Keratinocyte (primary cell): ENCODE measurements at regions not wholly inside any gene's neighbourhood (a gene's known extent, or its start where the extent isn't known, plus 50 kb on each side); places are given as distances from the start of the nearest gene placed in this dataset.

Experiments
- DNase-seq: peaks from one replicate; pipeline ENCODE4 v3.0.0-alpha.2; 2011; ENCODE audit warnings: low read depth, missing footprints, low spot score
- FAIRE-seq: peaks from 2 replicates; lab custom pipeline; 2011; peaks lifted over from hg19 to GRCh38; lab: Jason Lieb, UNC
- H2AFZ ChIP-seq: 2 replicates; pipeline ENCODE4 v1.6.0; 2012; ENCODE audit warnings: low read length, control low read depth, inconsistent platforms; ENCODE audit not compliant: control insufficient read depth
- H3K27ac ChIP-seq: 2 replicates; pipeline ENCODE4 v1.5.1; 2011; ENCODE audit warnings: low read length; ENCODE audit not compliant: control insufficient read depth, insufficient read depth
- H3K27me3 ChIP-seq: 3 replicates; pipeline ENCODE4 v1.6.0; 2011; ENCODE audit warnings: low read length; ENCODE audit not compliant: control insufficient read depth, insufficient read depth; ENCODE audit errors: extremely low read depth
- H3K36me3 ChIP-seq, 2 experiments: 2 replicates in 1 of 2; 3 replicates in 1 of 2; pipeline ENCODE4 v1.5.1; 2011; ENCODE audit warnings: low read length in 2 of 2, mild to moderate bottlenecking in 1 of 2; ENCODE audit not compliant: control insufficient read depth in 2 of 2, insufficient read depth in 2 of 2; ENCODE audit errors: extremely low read depth in 1 of 2
- H3K4me1 ChIP-seq: 3 replicates; pipeline ENCODE4 v1.5.1; 2011; ENCODE audit warnings: low read length; ENCODE audit not compliant: control insufficient read depth, insufficient read depth; ENCODE audit errors: extremely low read depth
- H3K4me2 ChIP-seq: 3 replicates; pipeline ENCODE4 v1.6.0; 2011; ENCODE audit warnings: low read depth, low read length; ENCODE audit not compliant: control insufficient read depth, insufficient read depth; ENCODE audit errors: extremely low read depth
- H3K4me3 ChIP-seq, 3 experiments: fragments of 200-600 bp in 1 of 3; sonication (generic) in 1 of 3; 2 replicates in 2 of 3; 3 replicates in 1 of 3; pipeline ENCODE4 v1.5.1; 2011 to 2016; ENCODE audit warnings: low read length in 3 of 3, mild to moderate bottlenecking in 3 of 3, control low read depth in 2 of 3, inconsistent platforms in 1 of 3, low read depth in 1 of 3, mixed read lengths in 1 of 3, mixed run types in 1 of 3, moderate library complexity in 1 of 3; ENCODE audit not compliant: control insufficient read depth in 2 of 3, insufficient read depth in 2 of 3; ENCODE audit errors: extremely low read depth in 1 of 3
- H3K79me2 ChIP-seq: 2 replicates; pipeline ENCODE4 v1.6.0; 2012; ENCODE audit warnings: low read length; ENCODE audit not compliant: control insufficient read depth, insufficient read depth
- H3K9ac ChIP-seq: 3 replicates; pipeline ENCODE4 v1.6.0; 2011; ENCODE audit warnings: low read length; ENCODE audit not compliant: control insufficient read depth, insufficient read depth; ENCODE audit errors: extremely low read depth
- H3K9me1 ChIP-seq: 3 replicates; pipeline ENCODE4 v1.6.0; 2011; ENCODE audit warnings: low read length; ENCODE audit not compliant: control insufficient read depth, insufficient read depth; ENCODE audit errors: extremely low read depth
- H3K9me3 ChIP-seq: 2 replicates; pipeline ENCODE4 v1.5.1; 2012; ENCODE audit warnings: low read depth, low read length; ENCODE audit not compliant: control insufficient read depth
- H4K20me1 ChIP-seq: 3 replicates; pipeline ENCODE4 v1.6.0; 2011; ENCODE audit warnings: low read length; ENCODE audit not compliant: control insufficient read depth, insufficient read depth; ENCODE audit errors: extremely low read depth
- EZH2 ChIP-seq: IDR thresholded peaks from one replicate; pipeline ENCODE4 v1.6.1; 2012; ENCODE audit warnings: inconsistent platforms, mild to moderate bottlenecking, low read length, moderate library complexity
- dilution Hi-C: fragments of 300-500 bp; cut with MboI; formaldehyde crosslinking; loops from one replicate; pipeline ENCODE4 v1.7.0; 2020; ENCODE audit warnings: low sequenced_read_pairs; ENCODE audit not compliant: extremely low pct_ligation_motif_present
- TF ChIP-seq, protein P1 (sequence below), 3 experiments: IDR thresholded peaks in 1 of 3; conservative IDR thresholded peaks in 1 of 3; optimal IDR thresholded peaks in 1 of 3; 2 replicates in 2 of 3; 3 replicates in 1 of 3; pipeline versions ENCODE3 to v1.5.1; 2011; ENCODE audit warnings: low read length in 3 of 3, mild to moderate bottlenecking in 3 of 3, moderate library complexity in 2 of 3, control low read depth in 1 of 3, inconsistent platforms in 1 of 3; ENCODE audit not compliant: insufficient read depth in 2 of 3; ENCODE audit errors: extremely low read depth in 1 of 3

DNA sequence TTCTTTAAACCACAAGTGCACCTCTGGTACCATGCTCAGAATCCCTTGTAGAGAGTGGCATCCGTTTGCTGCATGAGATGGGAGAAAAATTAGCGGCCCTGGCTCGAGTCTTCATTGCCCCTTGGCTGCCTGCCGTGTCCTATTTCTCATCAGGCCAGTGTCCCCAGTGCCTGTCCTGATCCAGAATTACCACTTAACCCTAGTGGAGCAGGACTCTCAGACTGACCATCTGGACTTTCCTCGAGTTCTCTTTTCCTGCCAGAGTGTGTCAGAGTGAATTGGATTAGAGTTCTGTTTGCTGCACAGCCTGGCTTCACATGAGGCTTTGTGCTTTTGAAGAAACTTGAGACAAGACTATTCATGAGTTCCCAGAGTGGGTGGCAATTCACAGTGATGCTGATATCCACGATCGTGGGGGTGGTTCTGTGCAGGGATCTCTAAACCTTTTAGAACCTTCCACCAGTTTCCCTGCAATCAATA, 92.6 kb downstream of the C9orf152 start:
- DNase-seq (no peak), FAIRE-seq (no peak)
- dilution Hi-C loops: no loop called here
- Histone ChIP-seq H3K36me3 (peaks cover 0 to 11% of the 10 kb centered on the region in 2 experiments), H3K9ac (no peak overlapping the region), H3K4me1 (peaks cover 34% of the 10 kb centered on the region), H3K79me2 (peaks cover 87% of the 10 kb centered on the region), H3K27ac (peak overlapping the region; percentile 56), H4K20me1 (peaks cover 13% of the 10 kb centered on the region), H3K9me1 (no peaks in the 10 kb centered on the region), H3K4me3 (no peak overlapping the region), H2AFZ (no peak overlapping the region), H3K27me3 (no peaks in the 10 kb centered on the region), H3K4me2 (peak overlapping the region; percentile 67), H3K9me3 (no peaks in the 10 kb centered on the region)
- no peak for TF ChIP-seq EZH2
- TF ChIP-seq, protein P1, sequence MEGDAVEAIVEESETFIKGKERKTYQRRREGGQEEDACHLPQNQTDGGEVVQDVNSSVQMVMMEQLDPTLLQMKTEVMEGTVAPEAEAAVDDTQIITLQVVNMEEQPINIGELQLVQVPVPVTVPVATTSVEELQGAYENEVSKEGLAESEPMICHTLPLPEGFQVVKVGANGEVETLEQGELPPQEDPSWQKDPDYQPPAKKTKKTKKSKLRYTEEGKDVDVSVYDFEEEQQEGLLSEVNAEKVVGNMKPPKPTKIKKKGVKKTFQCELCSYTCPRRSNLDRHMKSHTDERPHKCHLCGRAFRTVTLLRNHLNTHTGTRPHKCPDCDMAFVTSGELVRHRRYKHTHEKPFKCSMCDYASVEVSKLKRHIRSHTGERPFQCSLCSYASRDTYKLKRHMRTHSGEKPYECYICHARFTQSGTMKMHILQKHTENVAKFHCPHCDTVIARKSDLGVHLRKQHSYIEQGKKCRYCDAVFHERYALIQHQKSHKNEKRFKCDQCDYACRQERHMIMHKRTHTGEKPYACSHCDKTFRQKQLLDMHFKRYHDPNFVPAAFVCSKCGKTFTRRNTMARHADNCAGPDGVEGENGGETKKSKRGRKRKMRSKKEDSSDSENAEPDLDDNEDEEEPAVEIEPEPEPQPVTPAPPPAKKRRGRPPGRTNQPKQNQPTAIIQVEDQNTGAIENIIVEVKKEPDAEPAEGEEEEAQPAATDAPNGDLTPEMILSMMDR (optimal IDR thresholded peaks at IDR 0.05 in 1 of 3, IDR thresholded peaks at IDR 0.05 in 1 of 3, conservative IDR thresholded peaks at IDR 0.05 in 1 of 3; ENCODE audit: extremely low read depth in 1 of 3, insufficient read depth in 2 of 3, low read length in 3 of 3): no peak

DNA sequence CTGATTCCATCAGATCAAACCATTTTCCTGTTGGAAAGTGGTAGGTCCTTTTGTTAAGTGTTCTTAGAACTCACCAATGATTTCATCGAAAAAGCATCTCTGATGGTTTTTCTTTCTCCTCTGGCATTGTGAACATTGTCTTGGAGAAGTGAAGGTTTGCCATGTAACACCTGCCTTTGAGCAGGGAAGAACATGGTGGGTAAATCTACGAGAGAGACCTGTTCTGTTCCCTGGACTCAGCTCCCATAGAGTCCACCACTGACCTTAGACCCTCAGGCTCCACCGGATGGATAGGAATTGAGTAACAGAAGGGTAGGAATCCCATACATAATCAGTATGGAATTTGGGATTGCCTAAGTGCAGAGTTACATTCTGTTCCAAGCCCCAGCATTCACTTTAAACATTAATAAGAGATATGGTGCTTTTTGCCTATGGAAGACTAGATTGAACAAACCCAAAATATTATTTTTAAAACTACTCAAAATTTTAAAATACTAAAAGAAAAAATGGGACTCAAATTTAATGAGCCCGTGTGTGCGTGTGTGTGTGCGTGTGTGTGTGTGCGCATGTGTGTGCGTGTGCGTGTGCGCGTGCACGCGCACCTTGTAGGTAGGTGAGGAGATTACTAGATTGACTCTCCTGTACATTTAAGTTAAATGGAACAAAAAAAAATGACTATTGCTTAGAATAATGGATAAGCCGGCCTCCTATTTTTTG, 92.0 kb downstream of the C9orf152 start:
- H3K36me3 ChIP-seq: peaks cover 0 to 11% of the 10 kb centered on the region in 2 experiments
- H3K79me2 ChIP-seq: peaks cover 88% of the 10 kb centered on the region
- no peak overlapping the region for H2AFZ ChIP-seq
- peaks cover 40% of the 10 kb centered on the region for H3K4me1 ChIP-seq
- H3K4me3 ChIP-seq: no peak overlapping the region
- TF ChIP-seq, protein P1 (optimal IDR thresholded peaks at IDR 0.05 in 1 of 3, IDR thresholded peaks at IDR 0.05 in 1 of 3, conservative IDR thresholded peaks at IDR 0.05 in 1 of 3; ENCODE audit: extremely low read depth in 1 of 3, insufficient read depth in 2 of 3, low read length in 3 of 3): no peak
- no peak for TF ChIP-seq EZH2
- H3K27ac ChIP-seq: peak overlapping the region; percentile 56
- FAIRE-seq (peak; percentile 83), DNase-seq (no peak)
- peaks cover 13% of the 10 kb centered on the region for H4K20me1 ChIP-seq
- peak overlapping the region; percentile 0 for H3K9ac ChIP-seq
- H3K27me3 ChIP-seq: no peaks in the 10 kb centered on the region
- H3K9me3 ChIP-seq: no peaks in the 10 kb centered on the region
- peak overlapping the region; percentile 67 for H3K4me2 ChIP-seq
- dilution Hi-C loops: no loop called here
- H3K9me1 ChIP-seq: no peaks in the 10 kb centered on the region
